GM13976 (cell line): ENCODE measurements at regions not wholly inside any gene's neighbourhood (a gene's known extent, or its start where the extent isn't known, plus 50 kb on each side); places are given as distances from the start of the nearest gene placed in this dataset.

ENCODE experiments used
- DNase-seq: peaks from one replicate; pipeline ENCODE4 v3.0.0; 2012; ENCODE audit warnings: low spot score
- CTCF ChIP-seq: IDR thresholded peaks from 2 replicates; pipeline ENCODE4 v1.5.1; 2012; ENCODE audit warnings: borderline replicate concordance, mild to moderate bottlenecking; ENCODE audit not compliant: insufficient read depth; ENCODE audit errors: extremely low read depth, missing control alignments, control extremely low read depth
- in situ Hi-C: fragments of 300-500 bp; cut with MboI; formaldehyde crosslinking; loops from one replicate; pipeline ENCODE4 v1.12.0; 2022; ENCODE audit warnings: low sequenced_read_pairs, mixed read lengths, inconsistent platforms; ENCODE audit not compliant: unreplicated experiment

- in situ Hi-C loops: no loop called here
- no peak for TF ChIP-seq CTCF
- DNase-seq: no peak
Measured at GRCh38 chr11:19512618-19513017, 200.0 kb upstream of the NAV2 start.

GRCh38 chr11:19511413-19512183, 201.0 kb upstream of the NAV2 start:
- in situ Hi-C loops: no loop called here
- TF ChIP-seq CTCF: no peak
- no peak for DNase-seq

- DNase-seq: no peak
- in situ Hi-C loops: no loop called here
- no peak for TF ChIP-seq CTCF
Measured at GRCh38 chr11:19511066-19511412, 201.6 kb upstream of the NAV2 start.

- in situ Hi-C loops: no loop called here
- no peak for DNase-seq
- no peak for TF ChIP-seq CTCF
Measured at GRCh38 chr11:19510468-19510867, 202.2 kb upstream of the NAV2 start.

GRCh38 chr11:19509215-19509614, 203.4 kb upstream of the NAV2 start:
- TF ChIP-seq CTCF: no peak
- in situ Hi-C loops: no loop called here

GRCh38 chr11:19508165-19508564, 204.5 kb upstream of the NAV2 start:
- in situ Hi-C loops: no loop called here
- DNase-seq: no peak
- TF ChIP-seq CTCF: no peak

More at GRCh38 chr11:19509215-19509614, 203.4 kb upstream of the NAV2 start:
- no peak for DNase-seq

- DNase-seq: no peak
- in situ Hi-C loops: no loop called here
- no peak for TF ChIP-seq CTCF
Measured at GRCh38 chr11:19506816-19507486, 205.7 kb upstream of the NAV2 start.
